ENCODE measurements at regions not wholly inside any gene's neighbourhood (a gene's known extent, or its start where the extent isn't known, plus 50 kb on each side); places are given as distances from the start of the nearest gene placed in this dataset.
A peak's percentile ranks its signal among the peaks of the same experiment; 100 is the strongest.

- Histone ChIP-seq H3K23ac (ENCODE audit: insufficient read length) (no peak overlapping the region), H3K18ac (ENCODE audit: extremely low read depth, low read length) (no peak overlapping the region; the same call in none of the 2 replicates), H4K5ac (ENCODE audit: insufficient read length, low read depth, low read length) (no peak overlapping the region), H3K9ac (replicated peaks in 1 of 4; ENCODE audit: extremely low read depth in 1 of 4, low read depth in 3 of 4, low read length in 3 of 4) (no peak overlapping the region), H3K4me1 (replicated peaks in 1 of 4; ENCODE audit: control insufficient read depth in 3 of 4, insufficient read depth in 4 of 4, low read length in 3 of 4) (peaks cover 0 to 21% (median 10%) of the 10 kb centered on the region in 4 experiments; a peak in 4 of 7 replicates), H3K4me3 (ENCODE audit: extremely low read depth in 1 of 4, insufficient read depth in 2 of 4, low read depth in 3 of 4, low read length in 4 of 4) (no peak overlapping the region), H3K9me3 (ENCODE audit: insufficient read depth in 2 of 2, low read depth in 1 of 2, low read length in 1 of 2) (no peaks in the 10 kb centered on the region), H3K4me2 (ENCODE audit: insufficient read depth in 1 of 2, low read depth in 2 of 2, low read length in 2 of 2) (peak overlapping the region in 1 of 2 experiments; percentile 4; a peak in 1 of 4 replicates), H3K23me2 (ENCODE audit: low read depth, low read length) (peaks cover 6% of the 10 kb centered on the region; the same call in 1 of the 2 replicates), H3K36me3 (ENCODE audit: control insufficient read depth in 2 of 4, insufficient read depth in 4 of 4, low read length in 3 of 4) (no peaks in the 10 kb centered on the region), H3K79me1 (ENCODE audit: low read depth, low read length) (no peaks in the 10 kb centered on the region), H4K91ac (replicated peaks; ENCODE audit: insufficient read length, low read length) (peak overlapping the region; percentile 66), H3K79me2 (ENCODE audit: control insufficient read depth in 1 of 2, insufficient read depth in 2 of 2, low read length in 2 of 2) (no peaks in the 10 kb centered on the region), H2BK120ac (replicated peaks; ENCODE audit: low read depth, low read length) (no peak overlapping the region), H3K4ac (replicated peaks; ENCODE audit: insufficient read length, low read depth, low read length) (no peak overlapping the region), H3K56ac (replicated peaks; ENCODE audit: insufficient read length, low read depth, low read length) (no peak overlapping the region), H2AK5ac (ENCODE audit: low read depth, low read length) (peak overlapping the region; percentile 48; the same call in 1 of the 2 replicates), H2BK20ac (ENCODE audit: low read length) (peak overlapping the region; percentile 32; the same call in 1 of the 2 replicates), H2BK15ac (ENCODE audit: low read length) (0 out of 2 replicates have a peak overlapping the region, but pooled peaks have one; percentile 48), H2AFZ (ENCODE audit: low read length) (no peak overlapping the region), H3K27ac (ENCODE audit: low read depth, low read length) (no peak overlapping the region), H2BK5ac (ENCODE audit: low read depth, low read length) (peak overlapping the region; percentile 87; the same call in 1 of the 2 replicates), H3K14ac (ENCODE audit: insufficient read length) (no peak overlapping the region), H2BK12ac (ENCODE audit: low read depth, low read length) (peak overlapping the region; percentile 95; the same call in 1 of the 2 replicates), H4K8ac (ENCODE audit: extremely low read depth, insufficient read depth, low read length) (no peak overlapping the region; the same call in 1 of the 2 replicates), H3K27me3 (replicated peaks in 1 of 4; ENCODE audit: control insufficient read depth in 3 of 4, extremely low read depth in 1 of 4, insufficient read depth in 3 of 4, low read length in 3 of 4) (no peaks in the 10 kb centered on the region), H4K20me1 (replicated peaks in 1 of 2; ENCODE audit: control insufficient read depth in 1 of 2, insufficient read depth in 2 of 2, low read length in 2 of 2) (peaks cover 0 to 2% of the 10 kb centered on the region in 2 experiments)
- no peak for DNase-seq (ENCODE audit: low read depth in 1 of 2, low spot score in 2 of 2)
- 62% methylated on average over 5 of the region's 7 CpGs; no CpG with 5 or more reads in 1 of the 2 experiments for WGBS, 2 experiments (ENCODE audit: extremely low coverage in 1 of 2, insufficient coverage in 1 of 2, insufficient read length in 1 of 2, insufficient replicate concordance in 2 of 2, low coverage in 1 of 2, low lambda C conversion rate in 2 of 2, missing lambda C conversion rate in 1 of 2)
- CTCF ChIA-PET (ENCODE audit: partially characterized antibody), result no interaction called here
- no peak for FAIRE-seq
- POLR2A ChIA-PET (ENCODE audit: partially characterized antibody), result interaction anchor here (0.7 to 1.5 kb wide), 2 partner anchors 15 to 286 kb away, joined by 3 to 5 read pairs; no protein-coding TSS in a partner anchor
- TF ChIP-seq KDM5A (IDR thresholded peaks at IDR 0.05; ENCODE audit: low read length), result no peak
- TF ChIP-seq KDM1A (IDR thresholded peaks at IDR 0.05; ENCODE audit: borderline replicate concordance, low read length), result no peak
- no peak for TF ChIP-seq ATF3 (IDR thresholded peaks at IDR 0.05; ENCODE audit: insufficient read depth, low read depth, low read length)
- TF ChIP-seq POLR2A (IDR thresholded peaks at IDR 0.05; ENCODE audit: control extremely low read depth in 1 of 2, low read depth in 2 of 2, low read length in 2 of 2), result no peak
- no peak for TF ChIP-seq CTCF (IDR thresholded peaks at IDR 0.05; ENCODE audit: control extremely low read depth in 1 of 3, insufficient read depth in 1 of 3, low read depth in 1 of 3, low read length in 3 of 3)
- no peak for TF ChIP-seq POLR2AphosphoS5 (IDR thresholded peaks at IDR 0.05; ENCODE audit: low read depth, low read length)
- TF ChIP-seq SP1 (IDR thresholded peaks at IDR 0.05; ENCODE audit: low read depth, low read length), result no peak
Measured at GRCh38 chr12:131643631-131644452, 67.0 kb upstream of the SFSWAP start.

Measured in H1 (cell line).